ENCODE measurements at regions not wholly inside any gene's neighbourhood (a gene's known extent, or its start where the extent isn't known, plus 50 kb on each side); places are given as distances from the start of the nearest gene placed in this dataset.

GRCh38 chr11:103547024-103547423, 437.8 kb downstream of the DYNC2H1 start:
- WGBS: 82% methylated on average over 2 of the region's 2 CpGs
- Histone ChIP-seq H3K27me3 (ENCODE audit: control insufficient read depth in 4 of 4, insufficient read depth in 4 of 4, low read length in 3 of 4) (no peaks in the 10 kb centered on the region), H3K4me1 (ENCODE audit: control insufficient read depth in 4 of 4, insufficient read depth in 4 of 4, low read length in 3 of 4) (no peaks in the 10 kb centered on the region), H3K9ac (ENCODE audit: low read depth in 1 of 2, low read length in 2 of 2) (no peak overlapping the region), H3K36me3 (ENCODE audit: control insufficient read depth in 4 of 4, insufficient read depth in 3 of 4, low read depth in 1 of 4, low read length in 3 of 4) (no peaks in the 10 kb centered on the region), H3K27ac (ENCODE audit: low read depth in 1 of 2, low read length in 2 of 2) (no peak overlapping the region), H3K4me3 (ENCODE audit: low read depth in 1 of 3, low read length in 3 of 3) (no peak overlapping the region), H3K9me3 (ENCODE audit: control insufficient read depth in 4 of 4, low read length in 3 of 4) (peaks cover 0 to 3% (median under 1%) of the 10 kb centered on the region in 4 donors)
- no peak for DNase-seq (ENCODE audit: low spot score)
- no peak for TF ChIP-seq RAD21 (IDR thresholded peaks at IDR 0.05)

DNA sequence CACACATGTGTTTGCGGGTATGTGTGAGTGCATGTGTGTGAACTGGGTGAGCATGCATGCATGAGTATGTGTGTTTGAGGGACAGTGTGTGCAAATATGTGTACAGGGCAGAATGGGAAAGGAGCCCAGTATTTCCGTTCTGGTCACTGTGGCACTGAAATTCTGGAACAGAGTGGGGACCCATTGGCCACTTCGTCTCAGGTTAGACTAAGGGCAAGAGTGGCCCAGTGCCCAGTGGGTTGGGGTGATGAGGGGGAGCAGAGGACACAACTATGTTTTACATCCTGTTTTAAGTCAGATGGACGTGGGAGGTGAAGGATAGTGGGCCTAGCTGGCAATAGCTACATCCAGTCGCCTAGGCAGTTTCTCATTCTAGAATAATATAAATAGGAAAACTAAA, 438.5 kb downstream of the DYNC2H1 start:
- Histone ChIP-seq H3K27ac (ENCODE audit: low read depth in 1 of 2, low read length in 2 of 2) (no peak overlapping the region), H3K9me3 (ENCODE audit: control insufficient read depth in 4 of 4, low read length in 3 of 4) (no peaks in the 10 kb centered on the region), H3K4me1 (ENCODE audit: control insufficient read depth in 4 of 4, insufficient read depth in 4 of 4, low read length in 3 of 4) (no peaks in the 10 kb centered on the region), H3K9ac (ENCODE audit: low read depth in 1 of 2, low read length in 2 of 2) (no peak overlapping the region), H3K4me3 (ENCODE audit: low read depth in 1 of 3, low read length in 3 of 3) (no peak overlapping the region), H3K36me3 (ENCODE audit: control insufficient read depth in 4 of 4, insufficient read depth in 3 of 4, low read depth in 1 of 4, low read length in 3 of 4) (no peaks in the 10 kb centered on the region), H3K27me3 (ENCODE audit: control insufficient read depth in 4 of 4, insufficient read depth in 4 of 4, low read length in 3 of 4) (no peaks in the 10 kb centered on the region)
- no peak for DNase-seq (ENCODE audit: low spot score)
- TF ChIP-seq HNF4G (IDR thresholded peaks at IDR 0.05) (no peak), ZBTB33 (IDR thresholded peaks at IDR 0.05) (no peak), TAF1 (conservative IDR thresholded peaks at IDR 0.05) (no peak), JUND (IDR thresholded peaks at IDR 0.05) (no peak), HNF4A (conservative IDR thresholded peaks at IDR 0.05) (no peak), RAD21 (IDR thresholded peaks at IDR 0.05) (no peak), FOXA1 (IDR thresholded peaks at IDR 0.05) (no peak), NR2F2 (IDR thresholded peaks at IDR 0.05) (no peak), REST (IDR thresholded peaks at IDR 0.05) (no peak), RXRA (IDR thresholded peaks at IDR 0.05) (no peak), EGR1 (IDR thresholded peaks at IDR 0.05; ENCODE audit: low read depth in 2 of 2) (no peak)
- TF ChIP-seq, protein P1, sequence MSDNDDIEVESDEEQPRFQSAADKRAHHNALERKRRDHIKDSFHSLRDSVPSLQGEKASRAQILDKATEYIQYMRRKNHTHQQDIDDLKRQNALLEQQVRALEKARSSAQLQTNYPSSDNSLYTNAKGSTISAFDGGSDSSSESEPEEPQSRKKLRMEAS (IDR thresholded peaks at IDR 0.05): no peak
- TF ChIP-seq, protein P2, sequence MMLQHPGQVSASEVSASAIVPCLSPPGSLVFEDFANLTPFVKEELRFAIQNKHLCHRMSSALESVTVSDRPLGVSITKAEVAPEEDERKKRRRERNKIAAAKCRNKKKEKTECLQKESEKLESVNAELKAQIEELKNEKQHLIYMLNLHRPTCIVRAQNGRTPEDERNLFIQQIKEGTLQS (IDR thresholded peaks at IDR 0.05): no peak
- 70% methylated on average over 5 of the region's 5 CpGs for WGBS

- Histone ChIP-seq H3K9me3 (ENCODE audit: control insufficient read depth in 4 of 4, low read length in 3 of 4) (no peaks in the 10 kb centered on the region), H3K36me3 (ENCODE audit: control insufficient read depth in 4 of 4, insufficient read depth in 3 of 4, low read depth in 1 of 4, low read length in 3 of 4) (no peaks in the 10 kb centered on the region), H3K4me1 (ENCODE audit: control insufficient read depth in 4 of 4, insufficient read depth in 4 of 4, low read length in 3 of 4) (no peaks in the 10 kb centered on the region), H3K27me3 (ENCODE audit: control insufficient read depth in 4 of 4, insufficient read depth in 4 of 4, low read length in 3 of 4) (no peaks in the 10 kb centered on the region), H3K9ac (ENCODE audit: low read depth in 1 of 2, low read length in 2 of 2) (no peak overlapping the region), H3K4me3 (ENCODE audit: low read depth in 1 of 3, low read length in 3 of 3) (no peak overlapping the region), H3K27ac (ENCODE audit: low read depth in 1 of 2, low read length in 2 of 2) (no peak overlapping the region)
- TF ChIP-seq FOXA2 (IDR thresholded peaks at IDR 0.05): no peak
- no peak for TF ChIP-seq EGR1 (IDR thresholded peaks at IDR 0.05; ENCODE audit: low read depth in 2 of 2)
- no peak for TF ChIP-seq GABPA (IDR thresholded peaks at IDR 0.05 in 1 of 2, conservative IDR thresholded peaks at IDR 0.05 in 1 of 2)
- TF ChIP-seq CTCF (IDR thresholded peaks at IDR 0.05; ENCODE audit: low read depth, low read length, missing input control): no peak
- TF ChIP-seq ZBTB33 (IDR thresholded peaks at IDR 0.05): no peak
- TF ChIP-seq RAD21 (IDR thresholded peaks at IDR 0.05): no peak
- TF ChIP-seq JUND (IDR thresholded peaks at IDR 0.05): no peak
- TF ChIP-seq, protein P2 (IDR thresholded peaks at IDR 0.05): no peak
- TF ChIP-seq SP1 (IDR thresholded peaks at IDR 0.05): no peak
- TF ChIP-seq YY1 (IDR thresholded peaks at IDR 0.05): no peak
- no peak for TF ChIP-seq FOXA1 (IDR thresholded peaks at IDR 0.05)
- 95% methylated on average over 1 of the region's 1 CpG for WGBS
- no peak for DNase-seq (ENCODE audit: low spot score)
Observed at GRCh38 chr11:103548838-103549237, 439.6 kb downstream of the DYNC2H1 start.

All from liver (tissue), 8 donors.